Right lung (tissue), 2 donors: ENCODE measurements at regions not wholly inside any gene's neighbourhood (a gene's known extent, or its start where the extent isn't known, plus 50 kb on each side); places are given as distances from the start of the nearest gene placed in this dataset.

ENCODE experiments used
- DNase-seq, 2 donors: peaks; one replicate each; pipeline ENCODE4 v3.0.0-alpha.2; 2013

- DNase-seq = no peak
These were observed 119.9 kb downstream of the ADCYAP1R1 start for GRCh38 chr7:31171984-31172383.

GRCh38 chr7:31171216-31171785 lies 119.2 kb downstream of the ADCYAP1R1 start:
- DNase-seq = no peak
